ENCODE measurements at regions not wholly inside any gene's neighbourhood (a gene's known extent, or its start where the extent isn't known, plus 50 kb on each side); places are given as distances from the start of the nearest gene placed in this dataset.

DNA sequence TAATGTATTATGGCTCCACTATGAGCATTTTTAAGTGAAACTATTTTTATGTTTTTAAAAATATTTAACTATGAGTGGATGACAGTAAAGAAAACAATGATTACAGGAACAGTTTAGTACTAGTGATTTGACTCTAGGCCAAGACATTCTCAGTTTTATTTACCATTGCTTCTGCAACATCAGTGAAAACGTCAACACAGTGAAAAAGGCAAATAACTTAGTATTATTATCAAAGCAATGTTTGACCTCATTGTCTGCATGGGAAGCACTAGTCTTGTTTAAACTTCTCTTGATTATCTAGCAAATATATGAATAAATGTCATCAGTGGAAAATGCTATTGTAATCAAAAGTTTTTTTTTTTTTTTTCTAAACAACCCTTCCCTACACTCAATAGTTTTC lies 165.0 kb downstream of the HTR1B start:
- Histone ChIP-seq H3K36me3 (no peaks in the 10 kb centered on the region), H3K4me1 (ENCODE audit: insufficient read depth) (no peaks in the 10 kb centered on the region), H3K9me3 (no peaks in the 10 kb centered on the region), H3K27ac (no peak overlapping the region), H3K27me3 (no peaks in the 10 kb centered on the region), H3K4me3 (no peak overlapping the region)
- intact Hi-C loops (cut with DNase I), result no loop called here
- 0 to 13% (median 5%) methylated on average over 1 of the region's 1 CpG for WGBS, 3 donors
- DNase-seq, result no peak
- TF ChIP-seq, protein P1, sequence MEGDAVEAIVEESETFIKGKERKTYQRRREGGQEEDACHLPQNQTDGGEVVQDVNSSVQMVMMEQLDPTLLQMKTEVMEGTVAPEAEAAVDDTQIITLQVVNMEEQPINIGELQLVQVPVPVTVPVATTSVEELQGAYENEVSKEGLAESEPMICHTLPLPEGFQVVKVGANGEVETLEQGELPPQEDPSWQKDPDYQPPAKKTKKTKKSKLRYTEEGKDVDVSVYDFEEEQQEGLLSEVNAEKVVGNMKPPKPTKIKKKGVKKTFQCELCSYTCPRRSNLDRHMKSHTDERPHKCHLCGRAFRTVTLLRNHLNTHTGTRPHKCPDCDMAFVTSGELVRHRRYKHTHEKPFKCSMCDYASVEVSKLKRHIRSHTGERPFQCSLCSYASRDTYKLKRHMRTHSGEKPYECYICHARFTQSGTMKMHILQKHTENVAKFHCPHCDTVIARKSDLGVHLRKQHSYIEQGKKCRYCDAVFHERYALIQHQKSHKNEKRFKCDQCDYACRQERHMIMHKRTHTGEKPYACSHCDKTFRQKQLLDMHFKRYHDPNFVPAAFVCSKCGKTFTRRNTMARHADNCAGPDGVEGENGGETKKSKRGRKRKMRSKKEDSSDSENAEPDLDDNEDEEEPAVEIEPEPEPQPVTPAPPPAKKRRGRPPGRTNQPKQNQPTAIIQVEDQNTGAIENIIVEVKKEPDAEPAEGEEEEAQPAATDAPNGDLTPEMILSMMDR (IDR thresholded peaks at IDR 0.05), result no peak
- TF ChIP-seq EP300 (IDR thresholded peaks at IDR 0.05), result no peak
- TF ChIP-seq POLR2A (IDR thresholded peaks at IDR 0.05), result no peak

DNA sequence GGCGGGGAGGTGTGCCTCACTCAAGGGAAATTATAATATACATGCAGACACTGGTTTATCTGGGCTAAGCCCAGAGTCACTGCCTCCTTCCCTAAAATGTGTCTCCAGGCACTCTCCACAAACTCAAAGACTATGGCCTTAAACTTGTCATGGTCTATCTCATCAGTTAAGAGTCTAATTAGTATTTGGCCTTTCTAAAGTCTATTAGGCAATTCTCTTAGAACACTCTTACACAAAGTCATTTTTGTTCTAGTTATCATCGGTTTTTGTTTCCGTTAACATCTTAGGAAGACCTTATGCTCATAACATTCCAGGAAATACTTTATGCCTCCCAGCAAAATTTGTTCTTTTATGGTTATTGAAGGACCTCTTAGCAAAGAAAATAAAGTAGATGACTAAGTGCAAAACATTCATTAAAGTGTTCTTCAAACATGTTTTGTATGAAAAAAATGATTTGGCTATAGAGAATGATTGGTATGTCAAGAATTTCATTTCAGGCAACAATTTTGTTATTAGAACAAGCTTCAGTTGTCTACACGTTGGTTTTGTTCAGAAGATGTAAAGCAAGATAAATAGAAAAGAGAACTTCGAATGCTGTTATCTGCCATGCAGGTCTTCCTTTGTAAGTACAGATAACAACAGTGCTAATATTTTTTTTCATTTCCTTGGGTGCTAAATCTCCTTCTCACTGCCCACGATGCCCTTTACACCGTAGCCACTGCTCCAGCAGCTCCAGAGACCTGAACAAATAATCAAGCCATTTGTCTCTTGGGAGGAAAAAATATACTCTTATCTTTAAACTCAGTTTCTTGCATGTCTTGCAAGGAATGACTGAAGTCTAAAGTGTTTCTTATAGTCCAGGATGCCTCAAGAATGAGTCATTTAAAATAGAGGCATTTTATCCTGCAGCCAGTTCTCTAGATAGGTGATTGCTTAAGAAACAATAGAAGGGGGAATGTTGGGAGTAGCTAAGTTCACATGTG lies 170.4 kb downstream of the HTR1B start:
- WGBS, 3 donors, result 14 to 23% (median 15%) methylated on average over 7 of the region's 7 CpGs
- no peak for TF ChIP-seq POLR2A (IDR thresholded peaks at IDR 0.05)
- TF ChIP-seq, protein P1 (IDR thresholded peaks at IDR 0.05), result no peak
- no peak for TF ChIP-seq EP300 (IDR thresholded peaks at IDR 0.05)
- Histone ChIP-seq H3K9me3 (no peaks in the 10 kb centered on the region), H3K4me1 (ENCODE audit: insufficient read depth) (peaks cover 1% of the 10 kb centered on the region), H3K27me3 (no peaks in the 10 kb centered on the region), H3K4me3 (no peak overlapping the region), H3K27ac (no peak overlapping the region), H3K36me3 (no peaks in the 10 kb centered on the region)
- intact Hi-C loops (cut with DNase I), result no loop called here
- no peak for DNase-seq

DNA sequence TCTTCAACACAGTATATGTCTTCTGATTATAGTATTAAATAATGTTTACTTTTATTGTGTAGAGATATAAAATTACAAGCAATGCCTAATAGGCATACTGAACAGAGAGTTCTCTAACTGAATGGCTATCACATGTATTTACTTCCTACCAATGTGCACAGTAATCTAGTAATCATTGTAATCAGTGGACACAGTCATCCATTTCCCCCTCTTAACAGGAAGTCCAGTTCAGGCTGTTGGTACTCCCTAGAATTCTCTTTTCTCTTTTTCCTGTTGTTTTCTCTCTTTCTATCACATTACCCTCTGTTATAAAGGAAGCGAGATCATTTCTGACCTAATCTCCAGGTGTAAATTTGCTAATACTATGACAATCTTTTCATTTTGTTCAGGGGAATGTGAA lies 172.5 kb downstream of the HTR1B start:
- 94 to 95% (median 95%) methylated on average over 1 of the region's 1 CpG for WGBS, 3 donors
- H3K9me3 ChIP-seq, result no peaks in the 10 kb centered on the region
- intact Hi-C loops (cut with DNase I), result no loop called here
- no peak overlapping the region for H3K4me3 ChIP-seq
- DNase-seq, result no peak
- peaks cover 1% of the 10 kb centered on the region for H3K4me1 ChIP-seq (ENCODE audit: insufficient read depth)
- no peaks in the 10 kb centered on the region for H3K27me3 ChIP-seq
- H3K36me3 ChIP-seq, result no peaks in the 10 kb centered on the region
- H3K27ac ChIP-seq, result no peak overlapping the region
- no peak for TF ChIP-seq POLR2A (IDR thresholded peaks at IDR 0.05)

DNA sequence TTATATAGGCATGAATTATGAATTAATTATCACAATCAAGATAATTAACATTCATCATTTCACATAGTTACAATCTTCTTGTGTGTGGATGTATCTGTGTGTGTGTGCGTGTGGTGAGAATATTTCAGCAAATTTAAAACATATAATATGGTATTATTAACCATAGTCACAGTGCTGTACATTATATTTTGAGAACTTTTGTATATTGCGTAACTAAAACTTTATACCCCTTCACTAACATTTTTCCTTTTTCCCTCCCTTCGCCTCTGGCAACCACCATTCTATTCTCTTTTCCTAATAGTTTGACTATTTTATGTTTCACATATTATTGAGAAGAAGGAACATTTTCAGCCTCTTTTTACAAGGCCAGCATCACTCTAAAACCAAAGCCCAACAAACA lies 176.8 kb downstream of the HTR1B start:
- H3K4me3 ChIP-seq, result no peak overlapping the region
- no peak for TF ChIP-seq EP300 (IDR thresholded peaks at IDR 0.05)
- no peak for TF ChIP-seq POLR2A (IDR thresholded peaks at IDR 0.05)
- TF ChIP-seq, protein P1 (IDR thresholded peaks at IDR 0.05), result no peak
- DNase-seq, result no peak
- H3K4me1 ChIP-seq (ENCODE audit: insufficient read depth), result no peaks in the 10 kb centered on the region
- 95 to 98% (median 98%) methylated on average over 3 of the region's 3 CpGs for WGBS, 3 donors
- H3K27ac ChIP-seq, result no peak overlapping the region
- intact Hi-C loops (cut with DNase I), result no loop called here
- no peaks in the 10 kb centered on the region for H3K36me3 ChIP-seq
- no peaks in the 10 kb centered on the region for H3K27me3 ChIP-seq
- no peaks in the 10 kb centered on the region for H3K9me3 ChIP-seq

DNA sequence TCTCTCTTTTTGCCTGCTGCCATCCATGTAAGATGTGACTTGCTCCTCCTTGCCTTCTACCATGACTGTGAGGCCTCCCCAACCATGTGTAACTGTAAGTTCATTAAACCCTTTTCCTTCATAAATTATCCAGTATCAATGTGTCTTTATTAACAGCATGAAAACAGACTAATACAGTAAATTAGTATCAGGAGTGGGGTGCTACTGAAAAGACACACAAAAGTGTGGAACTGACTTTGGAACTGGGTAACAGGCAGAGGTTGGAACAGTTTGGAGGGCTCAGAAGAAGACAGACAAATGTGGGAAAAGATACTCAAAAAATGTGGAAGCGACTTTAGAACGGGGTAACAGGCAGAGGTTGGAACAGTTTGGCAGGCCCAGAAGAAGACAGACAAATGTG lies 189.4 kb downstream of the HTR1B start:
- no peaks in the 10 kb centered on the region for H3K36me3 ChIP-seq
- no peaks in the 10 kb centered on the region for H3K4me1 ChIP-seq (ENCODE audit: insufficient read depth)
- WGBS, 3 donors, result 86 to 94% (median 89%) methylated on average over 2 of the region's 2 CpGs
- H3K27ac ChIP-seq, result no peak overlapping the region
- H3K9me3 ChIP-seq, result peaks cover 0 to 4% of the 10 kb centered on the region in 2 donors
- no peaks in the 10 kb centered on the region for H3K27me3 ChIP-seq
- TF ChIP-seq, protein P1 (IDR thresholded peaks at IDR 0.05), result no peak
- no peak for TF ChIP-seq EP300 (IDR thresholded peaks at IDR 0.05)
- no peak for TF ChIP-seq POLR2A (IDR thresholded peaks at IDR 0.05)
- H3K4me3 ChIP-seq, result no peak overlapping the region
- intact Hi-C loops (cut with DNase I), result no loop called here
- no peak for DNase-seq
